ENCODE measurements at regions not wholly inside any gene's neighbourhood (a gene's known extent, or its start where the extent isn't known, plus 50 kb on each side); places are given as distances from the start of the nearest gene placed in this dataset.
"Not testable (repeated sequence)": the region's sequence is repeated elsewhere in the genome, so short reads cannot be mapped to it uniquely, and the experiment has no call there.

GRCh38 chr10:8280946-8281345 lies 226.5 kb downstream of the GATA3 start:
- DNase-seq (ENCODE audit: low read depth, low spot score): no peak

GRCh38 chr10:8282340-8282739 lies 227.9 kb downstream of the GATA3 start:
- DNase-seq (ENCODE audit: low read depth, low spot score): no peak

GRCh38 chr10:8283166-8283905 lies 228.8 kb downstream of the GATA3 start:
- DNase-seq (ENCODE audit: low read depth, low spot score): no peak

- no peak for DNase-seq (ENCODE audit: low read depth, low spot score)
Observed at GRCh38 chr10:8283986-8284385, 229.5 kb downstream of the GATA3 start.

GRCh38 chr10:8285970-8286369 lies 231.5 kb downstream of the GATA3 start:
- DNase-seq (ENCODE audit: low read depth, low spot score): not testable (repeated sequence)

GRCh38 chr10:8288600-8288999 lies 234.1 kb downstream of the GATA3 start:
- no peak for DNase-seq (ENCODE audit: low read depth, low spot score)

- DNase-seq (ENCODE audit: low read depth, low spot score): no peak
Observed at GRCh38 chr10:8289186-8289924, 234.9 kb downstream of the GATA3 start.

- no peak for DNase-seq (ENCODE audit: low read depth, low spot score)
Observed at GRCh38 chr10:8294779-8295178, 240.3 kb downstream of the GATA3 start.

GRCh38 chr10:8295311-8295710 lies 240.8 kb downstream of the GATA3 start:
- no peak for DNase-seq (ENCODE audit: low read depth, low spot score)

- DNase-seq (ENCODE audit: low read depth, low spot score): no peak
Observed at GRCh38 chr10:8296090-8296733, 241.7 kb downstream of the GATA3 start.

- no peak for DNase-seq (ENCODE audit: low read depth, low spot score)
Observed at GRCh38 chr10:8296734-8297101, 242.2 kb downstream of the GATA3 start.

- DNase-seq (ENCODE audit: low read depth, low spot score): no peak
Observed at GRCh38 chr10:8297107-8297506, 242.6 kb downstream of the GATA3 start.

GRCh38 chr10:8297959-8298358 lies 243.5 kb downstream of the GATA3 start:
- DNase-seq (ENCODE audit: low read depth, low spot score): no peak

GRCh38 chr10:8298896-8299570 lies 244.5 kb downstream of the GATA3 start:
- DNase-seq (ENCODE audit: low read depth, low spot score): no peak

- DNase-seq (ENCODE audit: low read depth, low spot score): no peak
Observed at GRCh38 chr10:8300925-8301324, 246.4 kb downstream of the GATA3 start.

GRCh38 chr10:8301333-8301732 lies 246.8 kb downstream of the GATA3 start:
- DNase-seq (ENCODE audit: low read depth, low spot score): no peak

GRCh38 chr10:8301831-8302230 lies 247.3 kb downstream of the GATA3 start:
- DNase-seq (ENCODE audit: low read depth, low spot score): no peak

GRCh38 chr10:8302565-8302964 lies 248.1 kb downstream of the GATA3 start:
- no peak for DNase-seq (ENCODE audit: low read depth, low spot score)

GRCh38 chr10:8304861-8305260 lies 250.4 kb downstream of the GATA3 start:
- DNase-seq (ENCODE audit: low read depth, low spot score): no peak

GRCh38 chr10:8305876-8306652 lies 251.6 kb downstream of the GATA3 start:
- DNase-seq (ENCODE audit: low read depth, low spot score): no peak

GRCh38 chr10:8306685-8307364 lies 252.3 kb downstream of the GATA3 start:
- DNase-seq (ENCODE audit: low read depth, low spot score): no peak
